ENCODE measurements at regions not wholly inside any gene's neighbourhood (a gene's known extent, or its start where the extent isn't known, plus 50 kb on each side); places are given as distances from the start of the nearest gene placed in this dataset.
A peak's percentile ranks its signal among the peaks of the same experiment; 100 is the strongest.

DNA sequence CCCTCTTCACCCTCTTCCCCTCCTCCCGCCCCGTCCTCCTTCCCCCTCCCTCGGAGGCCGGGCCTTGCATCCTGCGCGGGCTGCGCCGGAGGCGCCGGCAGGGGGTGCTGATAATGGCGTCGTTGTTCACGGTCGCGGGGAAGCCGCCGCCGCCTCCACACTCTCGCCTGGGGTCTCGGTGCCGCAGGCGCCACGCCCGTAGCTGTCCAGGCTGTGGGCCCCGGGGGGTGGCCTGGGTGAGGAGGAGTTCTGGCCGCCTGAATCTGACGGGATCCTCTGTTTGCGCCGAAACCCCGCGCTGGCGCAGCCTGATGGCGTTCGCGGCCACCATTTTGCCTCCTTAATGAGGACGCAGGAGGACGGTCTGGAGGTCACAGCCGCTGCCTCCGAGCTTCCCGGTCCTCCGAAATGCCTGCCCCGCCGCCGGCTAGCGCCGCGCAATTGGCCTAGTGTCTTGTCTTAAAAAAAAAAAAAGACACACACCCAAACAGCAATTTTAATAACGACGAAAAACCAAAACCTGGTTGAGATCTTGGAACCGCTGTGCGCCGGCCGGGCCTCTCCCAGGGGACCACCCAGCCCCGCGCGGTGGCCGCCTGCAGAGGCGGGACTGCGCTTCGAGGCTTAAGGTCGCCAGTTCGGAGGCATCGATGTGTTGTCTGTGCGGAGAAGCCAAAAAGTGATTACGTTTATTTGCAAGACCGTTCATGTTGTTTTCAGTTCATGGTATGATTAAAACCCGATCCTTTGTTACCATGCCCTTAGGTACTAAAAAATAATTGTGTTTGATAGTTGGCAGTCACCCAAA lies 106.6 kb upstream of the HNRNPU start (continued):
- TF ChIP-seq ZNF395 (CRISPR knock-in tag; IDR thresholded peaks at IDR 0.05) = peak; percentile 75
- TF ChIP-seq RBM34 (IDR thresholded peaks at IDR 0.05; ENCODE audit: borderline replicate concordance, insufficient read depth, low read length) = no peak
- TF ChIP-seq SP1 (CRISPR knock-in tag; IDR thresholded peaks at IDR 0.05) = peak; percentile 77
- no peak for TF ChIP-seq ZNF586 (CRISPR knock-in tag; conservative IDR thresholded peaks at IDR 0.05)
- TF ChIP-seq ARNT (IDR thresholded peaks at IDR 0.05) = no peak; a peak in 1 of 4 replicates
- TF ChIP-seq HDAC2 (IDR thresholded peaks at IDR 0.05) = 0 out of 2 replicates have a peak, but pooled peaks have one; percentile 13
- peak; percentile 87 to 93 for TF ChIP-seq NONO (IDR thresholded peaks at IDR 0.05; ENCODE audit: low read depth in 2 of 2, low read length in 1 of 2)
- TF ChIP-seq MXD1 (CRISPR knock-in tag; IDR thresholded peaks at IDR 0.05; ENCODE audit: borderline replicate concordance, poor library complexity, severe bottlenecking) = no peak
- TF ChIP-seq, protein P1, sequence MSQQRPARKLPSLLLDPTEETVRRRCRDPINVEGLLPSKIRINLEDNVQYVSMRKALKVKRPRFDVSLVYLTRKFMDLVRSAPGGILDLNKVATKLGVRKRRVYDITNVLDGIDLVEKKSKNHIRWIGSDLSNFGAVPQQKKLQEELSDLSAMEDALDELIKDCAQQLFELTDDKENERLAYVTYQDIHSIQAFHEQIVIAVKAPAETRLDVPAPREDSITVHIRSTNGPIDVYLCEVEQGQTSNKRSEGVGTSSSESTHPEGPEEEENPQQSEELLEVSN (IDR thresholded peaks at IDR 0.05; ENCODE audit: borderline replicate concordance in 1 of 2, extremely low read depth in 1 of 2, insufficient read depth in 1 of 2, insufficient read length in 1 of 2, low read depth in 1 of 2, low read length in 1 of 2, poor library complexity in 1 of 2, severe bottlenecking in 1 of 2) = peak; percentile 47 to 82
- TF ChIP-seq FOXJ3 (CRISPR knock-in tag; IDR thresholded peaks at IDR 0.05) = no peak; the same call in 1 of the 2 replicates
- peak; percentile 30 for TF ChIP-seq HDAC3 (IDR thresholded peaks at IDR 0.05; ENCODE audit: borderline replicate concordance, partially characterized antibody)
- TF ChIP-seq CBX1 (IDR thresholded peaks at IDR 0.05; ENCODE audit: low read depth) = peak; percentile 20; the same call in 1 of the 2 replicates
- TF ChIP-seq, protein P2, sequence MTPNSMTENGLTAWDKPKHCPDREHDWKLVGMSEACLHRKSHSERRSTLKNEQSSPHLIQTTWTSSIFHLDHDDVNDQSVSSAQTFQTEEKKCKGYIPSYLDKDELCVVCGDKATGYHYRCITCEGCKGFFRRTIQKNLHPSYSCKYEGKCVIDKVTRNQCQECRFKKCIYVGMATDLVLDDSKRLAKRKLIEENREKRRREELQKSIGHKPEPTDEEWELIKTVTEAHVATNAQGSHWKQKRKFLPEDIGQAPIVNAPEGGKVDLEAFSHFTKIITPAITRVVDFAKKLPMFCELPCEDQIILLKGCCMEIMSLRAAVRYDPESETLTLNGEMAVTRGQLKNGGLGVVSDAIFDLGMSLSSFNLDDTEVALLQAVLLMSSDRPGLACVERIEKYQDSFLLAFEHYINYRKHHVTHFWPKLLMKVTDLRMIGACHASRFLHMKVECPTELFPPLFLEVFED (CRISPR knock-in tag; conservative IDR thresholded peaks at IDR 0.05) = 0 out of 2 replicates have a peak, but pooled peaks have one; percentile 6
- TF ChIP-seq SIN3B (IDR thresholded peaks at IDR 0.05; ENCODE audit: low read depth) = peak; percentile 89
- no peak for TF ChIP-seq PTTG1 (tag; IDR thresholded peaks at IDR 0.05; ENCODE audit: low read depth)
- peak; percentile 82 for TF ChIP-seq ZNF12 (CRISPR knock-in tag; IDR thresholded peaks at IDR 0.05)
- TF ChIP-seq POLR3G (IDR thresholded peaks at IDR 0.05; ENCODE audit: extremely low read depth, insufficient read length, insufficient replicate concordance) = no peak
- TF ChIP-seq TCF3 (CRISPR knock-in tag; IDR thresholded peaks at IDR 0.05) = 0 out of 2 replicates have a peak, but pooled peaks have one; percentile 33
- TF ChIP-seq ZNF184 (CRISPR knock-in tag; IDR thresholded peaks at IDR 0.05) = no peak
- peak; percentile 91 for TF ChIP-seq KDM5B (IDR thresholded peaks at IDR 0.05; ENCODE audit: insufficient replicate concordance, low read depth, low read length)

All from K562 (cell line).